ENCODE measurements at regions not wholly inside any gene's neighbourhood (a gene's known extent, or its start where the extent isn't known, plus 50 kb on each side); places are given as distances from the start of the nearest gene placed in this dataset.

GRCh38 chr20:53826090-53826489 lies 232.5 kb upstream of the ZNF217 start:
- Histone ChIP-seq H3K9ac (ENCODE audit: low read depth in 1 of 2, low read length in 2 of 2) (no peak overlapping the region), H3K4me1 (ENCODE audit: control insufficient read depth in 4 of 4, insufficient read depth in 4 of 4, low read length in 3 of 4) (peaks cover 2 to 27% (median 6%) of the 10 kb centered on the region in 4 donors), H3K9me3 (ENCODE audit: control insufficient read depth in 4 of 4, low read length in 3 of 4) (no peaks in the 10 kb centered on the region), H3K27ac (ENCODE audit: low read depth in 1 of 2, low read length in 2 of 2) (no peak overlapping the region), H3K27me3 (ENCODE audit: control insufficient read depth in 4 of 4, insufficient read depth in 4 of 4, low read length in 3 of 4) (no peaks in the 10 kb centered on the region), H3K4me3 (ENCODE audit: low read depth in 1 of 3, low read length in 3 of 3) (no peak overlapping the region), H3K36me3 (ENCODE audit: control insufficient read depth in 4 of 4, insufficient read depth in 3 of 4, low read depth in 1 of 4, low read length in 3 of 4) (no peaks in the 10 kb centered on the region)
- no peak for DNase-seq (ENCODE audit: low spot score)
- WGBS, result 89% methylated on average over 2 of the region's 2 CpGs
- TF ChIP-seq ATF3 (IDR thresholded peaks at IDR 0.05) (no peak), GABPA (IDR thresholded peaks at IDR 0.05 in 1 of 2, conservative IDR thresholded peaks at IDR 0.05 in 1 of 2) (no peak), ZBTB33 (IDR thresholded peaks at IDR 0.05) (no peak), FOXA2 (IDR thresholded peaks at IDR 0.05) (no peak), MAX (IDR thresholded peaks at IDR 0.05) (no peak), FOXA1 (IDR thresholded peaks at IDR 0.05) (no peak), TAF1 (conservative IDR thresholded peaks at IDR 0.05) (no peak), HNF4G (IDR thresholded peaks at IDR 0.05) (no peak), REST (IDR thresholded peaks at IDR 0.05) (no peak)

- Histone ChIP-seq H3K36me3 (ENCODE audit: control insufficient read depth in 4 of 4, insufficient read depth in 3 of 4, low read depth in 1 of 4, low read length in 3 of 4) (no peaks in the 10 kb centered on the region), H3K27ac (ENCODE audit: low read depth in 1 of 2, low read length in 2 of 2) (no peak overlapping the region), H3K9ac (ENCODE audit: low read depth in 1 of 2, low read length in 2 of 2) (no peak overlapping the region), H3K9me3 (ENCODE audit: control insufficient read depth in 4 of 4, low read length in 3 of 4) (no peaks in the 10 kb centered on the region), H3K4me1 (ENCODE audit: control insufficient read depth in 4 of 4, insufficient read depth in 4 of 4, low read length in 3 of 4) (peaks cover 2 to 22% (median 4%) of the 10 kb centered on the region in 4 donors), H3K4me3 (ENCODE audit: low read depth in 1 of 3, low read length in 3 of 3) (no peak overlapping the region), H3K27me3 (ENCODE audit: control insufficient read depth in 4 of 4, insufficient read depth in 4 of 4, low read length in 3 of 4) (no peaks in the 10 kb centered on the region)
- WGBS, result 95% methylated on average over 4 of the region's 4 CpGs
- TF ChIP-seq GABPA (IDR thresholded peaks at IDR 0.05 in 1 of 2, conservative IDR thresholded peaks at IDR 0.05 in 1 of 2) (no peak), YY1 (IDR thresholded peaks at IDR 0.05) (no peak), EGR1 (IDR thresholded peaks at IDR 0.05; ENCODE audit: low read depth in 2 of 2) (no peak), FOXA1 (IDR thresholded peaks at IDR 0.05) (no peak), ATF3 (IDR thresholded peaks at IDR 0.05) (no peak), TAF1 (conservative IDR thresholded peaks at IDR 0.05) (no peak), RAD21 (IDR thresholded peaks at IDR 0.05) (no peak), RXRA (IDR thresholded peaks at IDR 0.05) (no peak), HNF4G (IDR thresholded peaks at IDR 0.05) (no peak), MAX (IDR thresholded peaks at IDR 0.05) (no peak)
- DNase-seq (ENCODE audit: low spot score), result no peak
Measured at GRCh38 chr20:53825282-53825681, 231.6 kb upstream of the ZNF217 start.

All from liver (tissue), 7 donors.